WTC11 (cell line): ENCODE measurements at regions not wholly inside any gene's neighbourhood (a gene's known extent, or its start where the extent isn't known, plus 50 kb on each side); places are given as distances from the start of the nearest gene placed in this dataset.

Experiments used
- ATAC-seq: fragments of 200-7000 bp; cut with Tn5 transposase; 2 replicates; pipeline ENCODE4 v1.10.0; 2021; ENCODE audit warnings: mild to moderate bottlenecking, moderate library complexity
- CTCF ChIA-PET: fragments of 300-600 bp; sonication (Branson Sonifier 250); formaldehyde crosslinking; loops from one replicate; lab custom pipeline; 2021; ENCODE audit warnings: antibody characterized with exemption; lab: Charles Lee
- POLR2A ChIA-PET: fragments of 350-600 bp; sonication (Branson Sonifier 250); formaldehyde crosslinking; loops from one replicate; lab custom pipeline; 2021; ENCODE audit warnings: antibody characterized with exemption; lab: Charles Lee
- DNase-seq: peaks from one replicate; pipeline ENCODE4 v3.0.0; 2021; ENCODE audit warnings: low spot score
- H3K27ac Mint-ChIP-seq: 2 replicates; pipeline ENCODE4 v1.8.0; 2021; ENCODE audit warnings: mixed read lengths
- H3K27me3 Mint-ChIP-seq: 2 replicates; pipeline ENCODE4 v1.8.0; 2021; ENCODE audit warnings: low read depth, mild to moderate bottlenecking, moderate library complexity, mixed read lengths
- H3K36me3 Mint-ChIP-seq: 2 replicates; pipeline ENCODE4 v1.8.0; 2021; ENCODE audit warnings: mixed read lengths
- H3K4me1 Mint-ChIP-seq: 2 replicates; pipeline ENCODE4 v1.8.0; 2022; ENCODE audit warnings: mixed read lengths
- H3K4me3 Mint-ChIP-seq: 2 replicates; pipeline ENCODE4 v1.8.0; 2021; ENCODE audit warnings: mild to moderate bottlenecking, moderate library complexity, mixed read lengths
- H3K9me3 Mint-ChIP-seq: 2 replicates; pipeline ENCODE4 v1.8.0; 2021; ENCODE audit warnings: mixed read lengths
- ATF3 ChIP-seq: sonication (generic); formaldehyde crosslinking; conservative IDR thresholded peaks from 2 replicates; pipeline ENCODE4 v1.8.1; 2022; ENCODE audit warnings: mild to moderate bottlenecking, missing genetic modification reagents
- CREM ChIP-seq: sonication (generic); formaldehyde crosslinking; IDR thresholded peaks from 2 replicates; pipeline ENCODE4 v1.8.1; 2022; ENCODE audit warnings: mild to moderate bottlenecking, missing genetic modification reagents, moderate library complexity
- CTCF ChIP-seq: fragments of 200-600 bp; IDR thresholded peaks from 2 replicates; pipeline ENCODE4 v1.8.0; 2022; ENCODE audit warnings: antibody characterized with exemption
- E2F1 ChIP-seq: sonication (generic); formaldehyde crosslinking; IDR thresholded peaks from 2 replicates; pipeline ENCODE4 v1.8.0; 2022; ENCODE audit warnings: mild to moderate bottlenecking, missing genetic modification reagents
- EMX1 ChIP-seq: fragments of 250-450 bp; sonication (Bioruptor Pico); IDR thresholded peaks from 2 replicates; pipeline ENCODE4 v1.8.0; 2021; ENCODE audit warnings: mild to moderate bottlenecking
- FOXP4 ChIP-seq: sonication (generic); formaldehyde crosslinking; IDR thresholded peaks from 2 replicates; pipeline ENCODE4 v1.8.0; 2022; ENCODE audit warnings: mild to moderate bottlenecking, missing genetic modification reagents
- JUN ChIP-seq: sonication (generic); formaldehyde crosslinking; IDR thresholded peaks from 2 replicates; pipeline ENCODE4 v1.8.0; 2023; ENCODE audit warnings: mild to moderate bottlenecking, missing genetic modification reagents
- MYBL2 ChIP-seq: sonication (generic); formaldehyde crosslinking; IDR thresholded peaks from 2 replicates; pipeline ENCODE4 v1.8.1; 2023; ENCODE audit warnings: mild to moderate bottlenecking, moderate library complexity, missing genetic modification reagents
- RELA ChIP-seq: sonication (generic); formaldehyde crosslinking; IDR thresholded peaks from 2 replicates; pipeline ENCODE4 v1.8.1; 2022; ENCODE audit warnings: missing genetic modification reagents, mild to moderate bottlenecking, borderline replicate concordance
- RORB ChIP-seq: fragments of 250-450 bp; sonication (Bioruptor Pico); IDR thresholded peaks from 2 replicates; pipeline ENCODE4 v1.9.0; 2021; ENCODE audit warnings: mild to moderate bottlenecking
- SMAD4 ChIP-seq: sonication (generic); formaldehyde crosslinking; IDR thresholded peaks from 2 replicates; pipeline ENCODE4 v1.8.0; 2022; ENCODE audit warnings: mild to moderate bottlenecking, missing genetic modification reagents
- TEAD4 ChIP-seq: sonication (generic); formaldehyde crosslinking; IDR thresholded peaks from 2 replicates; pipeline ENCODE4 v1.8.0; 2022; ENCODE audit warnings: mild to moderate bottlenecking, missing genetic modification reagents
- ZNF219 ChIP-seq: sonication (generic); formaldehyde crosslinking; IDR thresholded peaks from 2 replicates; pipeline ENCODE4 v1.8.0; 2023; ENCODE audit warnings: missing genetic modification reagents, mild to moderate bottlenecking, borderline replicate concordance
- ZNF396 ChIP-seq: fragments of 250-450 bp; sonication (Bioruptor Pico); IDR thresholded peaks from 2 replicates; pipeline ENCODE4 v1.8.0; 2021; ENCODE audit warnings: mild to moderate bottlenecking, moderate library complexity, borderline replicate concordance
- ZNF423 ChIP-seq: fragments of 250-450 bp; sonication (Bioruptor Pico); IDR thresholded peaks from 2 replicates; pipeline ENCODE4 v2.1.2; 2022; ENCODE audit warnings: mild to moderate bottlenecking, moderate library complexity
- ZNF532 ChIP-seq: fragments of 250-450 bp; sonication (Bioruptor Pico); IDR thresholded peaks from 2 replicates; pipeline ENCODE4 v1.9.0; 2021; ENCODE audit warnings: mild to moderate bottlenecking, borderline replicate concordance
- ZNF671 ChIP-seq: fragments of 250-450 bp; sonication (Bioruptor Pico); IDR thresholded peaks from 2 replicates; pipeline ENCODE4 v1.8.0; 2021; ENCODE audit warnings: mild to moderate bottlenecking
- TF ChIP-seq, protein P1 (sequence below): sonication (generic); formaldehyde crosslinking; IDR thresholded peaks from 2 replicates; pipeline ENCODE4 v1.8.1; 2022; ENCODE audit warnings: mild to moderate bottlenecking, moderate library complexity, missing genetic modification reagents
- TF ChIP-seq, protein P2 (sequence below): sonication (generic); formaldehyde crosslinking; IDR thresholded peaks from 2 replicates; pipeline ENCODE4 v1.8.1; 2022; ENCODE audit warnings: mild to moderate bottlenecking, missing genetic modification reagents, moderate library complexity, borderline replicate concordance
- TF ChIP-seq, protein P3 (sequence below): fragments of 250-450 bp; sonication (Bioruptor Pico); IDR thresholded peaks from 2 replicates; pipeline ENCODE4 v1.8.0; 2021; ENCODE audit warnings: mild to moderate bottlenecking

DNA sequence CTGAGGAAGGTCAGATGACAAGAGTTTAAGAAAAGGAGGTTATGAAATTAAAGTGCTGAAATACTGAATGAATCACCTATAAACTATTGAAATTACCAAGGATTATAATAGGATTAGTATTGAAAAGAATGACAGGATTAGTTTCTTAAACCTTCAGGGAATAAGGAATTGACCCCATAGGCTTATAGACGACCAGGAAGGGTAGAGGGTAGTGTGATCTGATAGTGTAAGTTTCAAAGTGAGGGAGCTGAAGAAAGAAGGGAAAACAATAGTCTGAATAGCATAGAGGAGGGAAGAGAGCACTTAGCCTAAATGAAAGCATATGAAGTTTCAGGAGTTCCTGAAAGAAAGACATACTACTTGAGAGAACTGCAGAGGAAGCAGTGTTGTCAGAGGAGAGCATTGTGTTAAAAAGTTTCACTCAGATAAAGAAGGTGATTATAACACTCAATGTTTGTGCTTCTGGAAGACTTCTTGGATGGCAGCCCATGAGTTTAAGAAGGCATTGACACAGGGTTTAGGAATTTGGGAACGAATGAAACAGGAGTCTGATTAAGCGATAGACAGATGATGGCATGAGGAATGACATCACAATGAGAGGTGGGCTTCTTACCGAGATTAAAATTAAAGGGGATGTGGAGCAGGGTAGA is 557.9 kb upstream of the GRAMD2B start:
- ATAC-seq (no peak), DNase-seq (no peak)
- H3K9me3 Mint-ChIP-seq, result no peaks in the 10 kb centered on the region
- H3K4me1 Mint-ChIP-seq, result peaks cover 4% of the 10 kb centered on the region
- TF ChIP-seq SMAD4 (CRISPR knock-in tag) (no peak), ATF3 (CRISPR knock-in tag) (no peak), CTCF (no peak), ZNF396 (no peak), EMX1 (CRISPR knock-in tag) (no peak), ZNF219 (CRISPR knock-in tag) (no peak), CREM (no peak), ZNF671 (CRISPR knock-in tag) (no peak), RORB (CRISPR knock-in tag) (no peak), MYBL2 (CRISPR knock-in tag) (no peak)
- TF ChIP-seq, protein P1, sequence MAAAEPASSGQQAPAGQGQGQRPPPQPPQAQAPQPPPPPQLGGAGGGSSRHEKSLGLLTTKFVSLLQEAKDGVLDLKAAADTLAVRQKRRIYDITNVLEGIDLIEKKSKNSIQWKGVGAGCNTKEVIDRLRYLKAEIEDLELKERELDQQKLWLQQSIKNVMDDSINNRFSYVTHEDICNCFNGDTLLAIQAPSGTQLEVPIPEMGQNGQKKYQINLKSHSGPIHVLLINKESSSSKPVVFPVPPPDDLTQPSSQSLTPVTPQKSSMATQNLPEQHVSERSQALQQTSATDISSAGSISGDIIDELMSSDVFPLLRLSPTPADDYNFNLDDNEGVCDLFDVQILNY (CRISPR knock-in tag), result no peak
- ChIA-PET POLR2A (no interaction called here), CTCF (no interaction called here)
- H3K4me3 Mint-ChIP-seq, result no peak overlapping the region
- no peak overlapping the region for H3K27ac Mint-ChIP-seq
- H3K27me3 Mint-ChIP-seq, result no peaks in the 10 kb centered on the region
- no peaks in the 10 kb centered on the region for H3K36me3 Mint-ChIP-seq

DNA sequence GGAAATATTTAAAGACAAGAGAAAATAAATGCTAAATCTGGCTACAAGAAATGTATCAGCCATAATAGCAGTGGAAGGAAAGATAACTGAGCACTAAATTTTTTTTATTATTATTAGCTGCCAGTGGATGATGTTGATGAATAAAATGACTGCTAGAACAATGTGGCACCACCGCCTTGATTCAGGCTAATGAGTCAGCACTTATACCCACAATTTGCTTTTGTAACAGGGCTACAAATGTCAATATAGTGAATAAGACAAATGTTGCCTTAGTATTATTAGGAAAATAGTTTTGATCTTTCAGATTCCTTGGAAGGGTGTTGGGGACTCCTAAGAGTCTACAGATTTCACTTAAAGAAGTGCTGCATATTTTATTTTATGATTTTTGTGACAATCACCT is 555.2 kb upstream of the GRAMD2B start:
- ATAC-seq (no peak), DNase-seq (no peak)
- ChIA-PET CTCF (no interaction called here), POLR2A (no interaction called here)
- TF ChIP-seq TEAD4 (CRISPR knock-in tag), result no peak
- no peak for TF ChIP-seq FOXP4
- no peak for TF ChIP-seq ZNF423
- TF ChIP-seq JUN (CRISPR knock-in tag), result no peak
- no peak for TF ChIP-seq E2F1
- no peak for TF ChIP-seq ZNF396
- TF ChIP-seq ZNF532, result no peak
- TF ChIP-seq, protein P2, sequence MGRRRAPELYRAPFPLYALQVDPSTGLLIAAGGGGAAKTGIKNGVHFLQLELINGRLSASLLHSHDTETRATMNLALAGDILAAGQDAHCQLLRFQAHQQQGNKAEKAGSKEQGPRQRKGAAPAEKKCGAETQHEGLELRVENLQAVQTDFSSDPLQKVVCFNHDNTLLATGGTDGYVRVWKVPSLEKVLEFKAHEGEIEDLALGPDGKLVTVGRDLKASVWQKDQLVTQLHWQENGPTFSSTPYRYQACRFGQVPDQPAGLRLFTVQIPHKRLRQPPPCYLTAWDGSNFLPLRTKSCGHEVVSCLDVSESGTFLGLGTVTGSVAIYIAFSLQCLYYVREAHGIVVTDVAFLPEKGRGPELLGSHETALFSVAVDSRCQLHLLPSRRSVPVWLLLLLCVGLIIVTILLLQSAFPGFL, result no peak
- TF ChIP-seq RELA (CRISPR knock-in tag), result no peak
- TF ChIP-seq, protein P3, sequence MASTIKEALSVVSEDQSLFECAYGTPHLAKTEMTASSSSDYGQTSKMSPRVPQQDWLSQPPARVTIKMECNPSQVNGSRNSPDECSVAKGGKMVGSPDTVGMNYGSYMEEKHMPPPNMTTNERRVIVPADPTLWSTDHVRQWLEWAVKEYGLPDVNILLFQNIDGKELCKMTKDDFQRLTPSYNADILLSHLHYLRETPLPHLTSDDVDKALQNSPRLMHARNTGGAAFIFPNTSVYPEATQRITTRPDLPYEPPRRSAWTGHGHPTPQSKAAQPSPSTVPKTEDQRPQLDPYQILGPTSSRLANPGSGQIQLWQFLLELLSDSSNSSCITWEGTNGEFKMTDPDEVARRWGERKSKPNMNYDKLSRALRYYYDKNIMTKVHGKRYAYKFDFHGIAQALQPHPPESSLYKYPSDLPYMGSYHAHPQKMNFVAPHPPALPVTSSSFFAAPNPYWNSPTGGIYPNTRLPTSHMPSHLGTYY (CRISPR knock-in tag), result no peak
- Mint-ChIP-seq H3K4me1 (peaks cover 9% of the 10 kb centered on the region), H3K36me3 (no peaks in the 10 kb centered on the region), H3K27me3 (no peaks in the 10 kb centered on the region), H3K27ac (no peak overlapping the region), H3K4me3 (no peak overlapping the region), H3K9me3 (peaks cover 1% of the 10 kb centered on the region; the same call in 1 of the 2 replicates)
